MM.1S (cell line): ENCODE measurements at regions not wholly inside any gene's neighbourhood (a gene's known extent, or its start where the extent isn't known, plus 50 kb on each side); places are given as distances from the start of the nearest gene placed in this dataset.

ENCODE experiments used
- CTCF ChIP-seq: fragments of 300-600 bp; sonication (generic); IDR thresholded peaks from 2 replicates; pipeline ENCODE4 v1.5.1; 2016; ENCODE audit warnings: antibody characterized with exemption, low read length, mixed read lengths
- EZH2 ChIP-seq: fragments of 300-600 bp; sonication (generic); optimal IDR thresholded peaks from 2 replicates; pipeline ENCODE3; 2017; ENCODE audit warnings: low read depth, mild to moderate bottlenecking, antibody characterized with exemption, low read length, mixed read lengths
- EZH2phosphoT487 ChIP-seq: fragments of 300-600 bp; sonication (generic); IDR thresholded peaks from 2 replicates; pipeline ENCODE4 v1.6.1; 2018; ENCODE audit warnings: antibody characterized with exemption, low read length

DNA sequence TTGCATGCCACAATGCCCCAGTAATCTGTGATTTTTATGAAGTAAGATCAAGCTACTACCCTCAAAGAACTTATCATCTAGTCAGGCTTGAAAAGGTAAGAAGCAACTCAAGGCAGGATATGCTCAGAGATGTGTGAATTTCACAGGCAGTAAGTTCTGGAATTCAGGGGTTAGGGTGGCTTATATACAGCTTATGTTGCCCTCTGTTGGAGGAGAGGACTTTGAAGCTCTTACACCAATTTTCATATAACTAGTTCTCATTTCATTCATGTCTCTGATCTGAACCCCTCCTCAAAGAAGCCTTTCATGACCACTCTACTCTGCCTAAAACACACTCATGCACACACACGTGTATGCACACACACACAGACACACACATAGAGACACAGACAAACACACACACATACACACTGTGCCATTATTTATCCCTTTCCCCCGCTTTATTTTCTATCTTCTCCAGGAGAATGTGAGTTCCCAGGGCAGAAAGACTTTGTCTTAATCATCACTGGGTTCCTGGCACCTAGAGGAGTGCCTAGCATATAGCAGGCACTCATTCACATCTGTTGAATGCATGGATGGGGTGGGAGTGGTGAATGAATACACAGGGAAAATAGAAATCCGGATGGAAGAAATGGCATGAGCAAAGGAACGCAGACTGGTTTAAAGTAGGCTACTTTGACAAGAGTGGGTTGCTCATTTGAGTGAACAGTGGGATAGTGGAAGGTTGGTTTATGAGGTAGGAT lies 220.7 kb upstream of the ZBED5 start:
- no peak for TF ChIP-seq CTCF
- TF ChIP-seq EZH2, result no peak
- no peak for TF ChIP-seq EZH2phosphoT487
